ENCODE measurements at regions not wholly inside any gene's neighbourhood (a gene's known extent, or its start where the extent isn't known, plus 50 kb on each side); places are given as distances from the start of the nearest gene placed in this dataset.

GRCh38 chr4:12844141-12844540, 640.0 kb downstream of the RAB28 start:
- no peak for DNase-seq
- intact Hi-C loops (cut with micrococcal nuclease), result no loop called here
- Histone ChIP-seq H3K4me2 (ENCODE audit: low read length) (no peak overlapping the region), H3K9me2 (replicated peaks; ENCODE audit: low read length) (no peaks in the 10 kb centered on the region), H2AFZ (ENCODE audit: low read length) (no peak overlapping the region), H3K9ac (ENCODE audit: low read length) (no peak overlapping the region), H3K4me1 (ENCODE audit: insufficient read depth, low read length) (no peaks in the 10 kb centered on the region), H3K79me2 (ENCODE audit: low read length) (no peaks in the 10 kb centered on the region), H3K27ac (ENCODE audit: low read length) (no peak overlapping the region), H3F3A (ENCODE audit: low read length, unreplicated experiment) (no peaks in the 10 kb centered on the region), H4K20me1 (ENCODE audit: low read length) (no peaks in the 10 kb centered on the region), H3K36me3 (ENCODE audit: low read depth, low read length) (no peaks in the 10 kb centered on the region), H3K4me3 (ENCODE audit: low read length) (no peak overlapping the region), H3K9me3 (ENCODE audit: low read length) (no peaks in the 10 kb centered on the region), H3K27me3 (ENCODE audit: low read length) (peaks cover 2% of the 10 kb centered on the region; the same call in 1 of the 2 replicates)
- TF ChIP-seq CTCF (conservative IDR thresholded peaks at IDR 0.05; ENCODE audit: low read depth, low read length), result no peak
- no peak for TF ChIP-seq EZH2phosphoT487 (IDR thresholded peaks at IDR 0.05; ENCODE audit: borderline replicate concordance, low read length)
- TF ChIP-seq EZH2 (IDR thresholded peaks at IDR 0.05; ENCODE audit: low read length, unreplicated experiment), result no peak
- no peak for ATAC-seq
- ChIA-PET POLR2A (ENCODE audit: unreplicated experiment) (no interaction called here), CTCF (no interaction called here)
- no TSS peak for BruUV-seq (replicated peaks)

GRCh38 chr4:12827966-12828365, 656.2 kb downstream of the RAB28 start:
- ChIA-PET CTCF (no interaction called here), POLR2A (ENCODE audit: unreplicated experiment) (no interaction called here)
- Histone ChIP-seq H3K9ac (ENCODE audit: low read length) (no peak overlapping the region), H3K27ac (ENCODE audit: low read length) (no peak overlapping the region), H3K27me3 (ENCODE audit: low read length) (no peaks in the 10 kb centered on the region), H3K9me2 (replicated peaks; ENCODE audit: low read length) (no peaks in the 10 kb centered on the region), H3K4me1 (ENCODE audit: insufficient read depth, low read length) (no peaks in the 10 kb centered on the region), H3K4me2 (ENCODE audit: low read length) (no peak overlapping the region), H3K4me3 (ENCODE audit: low read length) (no peak overlapping the region), H2AFZ (ENCODE audit: low read length) (no peak overlapping the region), H3K79me2 (ENCODE audit: low read length) (no peaks in the 10 kb centered on the region), H3F3A (ENCODE audit: low read length, unreplicated experiment) (no peaks in the 10 kb centered on the region), H3K9me3 (ENCODE audit: low read length) (no peaks in the 10 kb centered on the region), H4K20me1 (ENCODE audit: low read length) (no peaks in the 10 kb centered on the region), H3K36me3 (ENCODE audit: low read depth, low read length) (no peaks in the 10 kb centered on the region)
- no TSS peak for BruUV-seq (replicated peaks)
- intact Hi-C loops (cut with micrococcal nuclease), result no loop called here
- ATAC-seq (no peak), DNase-seq (no peak)
- TF ChIP-seq CTCF (conservative IDR thresholded peaks at IDR 0.05; ENCODE audit: low read depth, low read length) (no peak), EZH2phosphoT487 (IDR thresholded peaks at IDR 0.05; ENCODE audit: borderline replicate concordance, low read length) (no peak), EZH2 (IDR thresholded peaks at IDR 0.05; ENCODE audit: low read length, unreplicated experiment) (no peak)

GRCh38 chr4:12791536-12791935, 692.6 kb downstream of the RAB28 start:
- Histone ChIP-seq H3F3A (ENCODE audit: low read length, unreplicated experiment) (no peaks in the 10 kb centered on the region), H3K4me1 (ENCODE audit: insufficient read depth, low read length) (no peaks in the 10 kb centered on the region), H3K27me3 (ENCODE audit: low read length) (no peaks in the 10 kb centered on the region), H3K36me3 (ENCODE audit: low read depth, low read length) (no peaks in the 10 kb centered on the region), H4K20me1 (ENCODE audit: low read length) (no peaks in the 10 kb centered on the region), H3K4me2 (ENCODE audit: low read length) (no peak overlapping the region), H3K9me2 (replicated peaks; ENCODE audit: low read length) (no peaks in the 10 kb centered on the region), H3K9ac (ENCODE audit: low read length) (no peak overlapping the region), H3K9me3 (ENCODE audit: low read length) (no peaks in the 10 kb centered on the region), H3K4me3 (ENCODE audit: low read length) (no peak overlapping the region), H2AFZ (ENCODE audit: low read length) (no peak overlapping the region), H3K79me2 (ENCODE audit: low read length) (no peaks in the 10 kb centered on the region), H3K27ac (ENCODE audit: low read length) (no peak overlapping the region)
- ChIA-PET POLR2A (ENCODE audit: unreplicated experiment) (no interaction called here), CTCF (no interaction called here)
- intact Hi-C loops (cut with micrococcal nuclease), result no loop called here
- no TSS peak for BruUV-seq (replicated peaks)
- no peak for DNase-seq
- no peak for ATAC-seq
- TF ChIP-seq EZH2phosphoT487 (IDR thresholded peaks at IDR 0.05; ENCODE audit: borderline replicate concordance, low read length) (no peak), CTCF (conservative IDR thresholded peaks at IDR 0.05; ENCODE audit: low read depth, low read length) (no peak), EZH2 (IDR thresholded peaks at IDR 0.05; ENCODE audit: low read length, unreplicated experiment) (no peak)

Data from PC-3 (cell line).